T-helper 17 cell (primary cell): ENCODE measurements at regions not wholly inside any gene's neighbourhood (a gene's known extent, or its start where the extent isn't known, plus 50 kb on each side); places are given as distances from the start of the nearest gene placed in this dataset.
A peak's percentile ranks its signal among the peaks of the same experiment; 100 is the strongest.

Source experiments
- ATAC-seq: fragments of 150-1000 bp; cut with Tn5 transposase; 2 replicates; pipeline ENCODE4 v1.10.0; 2021; ENCODE audit warnings: mild to moderate bottlenecking, moderate library complexity
- DNase-seq, 3 donors: peaks; one replicate each; pipeline versions ENCODE4 v3.0.0 to v3.0.0-alpha.2; 2020 to 2021
- H3K9me3 ChIP-seq: one replicate; pipeline ENCODE4 v1.7.0; 2013; ENCODE audit warnings: low read length, mild to moderate bottlenecking; ENCODE audit not compliant: control insufficient read depth, poor library complexity, severe bottlenecking
- H3K27ac Mint-ChIP-seq: one replicate; pipeline ENCODE4 v1.8.0; 2022; ENCODE audit warnings: mild to moderate bottlenecking, moderate library complexity, mixed read lengths
- H3K27me3 Mint-ChIP-seq: one replicate; pipeline ENCODE4 v1.8.0; 2022; ENCODE audit warnings: mixed read lengths
- H3K36me3 Mint-ChIP-seq: one replicate; pipeline ENCODE4 v1.8.0; 2022; ENCODE audit warnings: low read depth, mixed read lengths
- H3K4me1 Mint-ChIP-seq: one replicate; pipeline ENCODE4 v1.8.0; 2022; ENCODE audit warnings: mild to moderate bottlenecking, mixed read lengths
- H3K4me3 Mint-ChIP-seq: one replicate; pipeline ENCODE4 v1.8.0; 2022; ENCODE audit warnings: mild to moderate bottlenecking, moderate library complexity, mixed read lengths

DNA sequence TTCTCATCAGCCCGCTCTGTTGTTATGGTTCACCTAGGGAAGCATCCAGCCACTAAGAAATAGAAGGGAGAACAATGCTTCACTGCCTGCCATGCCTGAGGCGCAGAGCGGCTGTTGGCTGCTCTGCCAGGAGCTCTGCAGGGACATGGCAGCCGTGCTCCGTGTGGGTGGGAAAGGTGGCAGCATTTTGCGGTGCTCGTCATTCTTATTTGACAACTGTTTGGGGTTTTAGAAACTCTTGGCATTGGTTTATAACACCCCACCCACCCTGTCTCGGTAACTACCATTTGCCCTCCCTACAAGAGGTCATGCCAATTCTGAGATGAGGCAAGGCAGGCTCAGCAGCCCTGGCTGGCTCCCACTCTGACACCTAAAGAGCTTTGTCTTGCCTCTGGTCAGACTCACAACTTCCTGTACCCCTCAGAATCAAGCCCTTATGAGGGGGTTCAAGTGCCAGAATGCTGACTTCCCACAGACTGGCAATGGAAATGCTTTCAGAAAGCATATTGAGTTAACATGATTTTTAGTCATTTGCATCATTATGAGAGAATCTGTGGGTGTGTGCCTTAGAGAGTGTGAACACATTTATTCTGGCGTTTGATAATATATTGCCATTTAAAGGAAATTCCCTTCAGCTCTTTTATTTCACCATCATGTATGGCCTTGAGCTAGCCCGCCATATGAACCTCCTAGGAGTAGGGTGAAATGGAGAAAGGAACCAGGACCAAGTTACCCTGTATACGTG, 288.0 kb upstream of the ANKRD55 start:
- H3K27me3 Mint-ChIP-seq = no peaks in the 10 kb centered on the region
- no peak overlapping the region for H3K4me3 Mint-ChIP-seq
- no peaks in the 10 kb centered on the region for H3K36me3 Mint-ChIP-seq
- H3K9me3 ChIP-seq = no peaks in the 10 kb centered on the region
- no peak overlapping the region for H3K27ac Mint-ChIP-seq
- DNase-seq (no peak), ATAC-seq (no peak)
- H3K4me1 Mint-ChIP-seq = peaks cover 23% of the 10 kb centered on the region

DNA sequence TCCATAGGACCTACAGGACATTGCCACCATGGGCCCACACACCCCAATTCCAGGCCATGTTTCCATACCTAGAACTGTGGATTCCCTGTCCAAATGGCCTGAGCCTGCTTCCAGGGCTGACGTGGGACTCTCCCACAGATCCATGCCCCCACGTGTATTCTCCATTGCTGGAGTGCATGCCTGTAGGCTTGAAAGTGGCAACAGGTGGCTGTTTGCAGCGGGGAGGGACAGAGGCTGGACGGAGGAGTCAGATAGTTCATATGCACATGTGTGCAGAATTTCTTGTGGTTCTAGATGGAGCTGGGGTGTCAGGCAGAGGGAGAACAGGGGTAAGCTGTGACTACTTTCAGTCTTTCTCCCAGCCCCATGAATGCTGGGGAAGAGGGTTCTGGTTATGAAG, 285.7 kb upstream of the ANKRD55 start:
- DNase-seq (no peak), ATAC-seq (no peak)
- H3K9me3 ChIP-seq = no peaks in the 10 kb centered on the region
- Mint-ChIP-seq H3K4me3 (no peak overlapping the region), H3K27ac (peak overlapping the region; percentile 51), H3K27me3 (no peaks in the 10 kb centered on the region), H3K4me1 (peaks cover 29% of the 10 kb centered on the region), H3K36me3 (no peaks in the 10 kb centered on the region)

DNA sequence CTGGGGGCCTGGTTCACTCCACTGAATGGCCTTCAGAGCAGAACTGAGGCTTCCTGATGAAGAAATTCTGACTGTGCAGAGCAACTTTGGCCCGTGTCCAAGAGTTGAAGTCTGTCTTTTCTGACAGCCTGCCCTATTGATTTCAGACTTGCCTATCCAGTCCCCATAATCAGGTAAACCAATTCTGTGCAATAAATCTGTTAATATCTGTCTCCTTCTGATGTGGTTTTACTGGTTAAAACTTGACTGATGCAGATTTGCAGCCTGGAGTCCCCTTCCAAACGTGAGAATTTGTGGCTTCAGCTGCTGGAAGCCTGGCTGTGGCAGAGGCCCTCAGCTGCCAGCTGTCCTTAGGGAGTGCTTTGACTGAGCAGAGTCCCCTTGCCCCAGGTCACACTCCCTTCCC, 283.9 kb upstream of the ANKRD55 start:
- Mint-ChIP-seq H3K4me3 (no peak overlapping the region), H3K27ac (peak overlapping the region; percentile 78), H3K4me1 (peaks cover 37% of the 10 kb centered on the region), H3K36me3 (no peaks in the 10 kb centered on the region), H3K27me3 (no peaks in the 10 kb centered on the region)
- ATAC-seq (peak; percentile 70), DNase-seq (no peak)
- H3K9me3 ChIP-seq = no peaks in the 10 kb centered on the region

DNA sequence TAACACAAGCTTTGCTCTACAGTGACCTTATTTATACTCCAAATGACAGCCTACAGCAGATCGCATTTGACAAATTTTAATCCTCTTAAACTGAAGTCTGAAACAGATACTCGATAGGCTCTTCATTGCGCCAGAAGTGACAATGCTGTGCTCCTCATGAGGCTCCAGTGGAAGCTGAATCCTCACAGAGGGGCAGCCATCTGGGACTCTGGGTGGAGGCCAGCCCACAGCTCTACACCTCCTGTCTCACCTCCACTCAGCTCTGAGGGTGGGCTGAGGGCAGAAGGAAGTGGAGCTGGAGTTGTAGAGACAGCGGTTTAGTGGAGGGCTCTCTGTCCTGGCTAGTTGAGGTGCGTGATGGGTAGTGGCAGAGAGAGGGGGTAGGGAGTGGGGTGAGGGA, 283.3 kb upstream of the ANKRD55 start:
- ATAC-seq (no peak), DNase-seq (no peak)
- Mint-ChIP-seq H3K4me3 (peak overlapping the region; percentile 71), H3K36me3 (no peaks in the 10 kb centered on the region), H3K27ac (peak overlapping the region; percentile 78), H3K4me1 (peaks cover 38% of the 10 kb centered on the region), H3K27me3 (no peaks in the 10 kb centered on the region)
- no peaks in the 10 kb centered on the region for H3K9me3 ChIP-seq

DNA sequence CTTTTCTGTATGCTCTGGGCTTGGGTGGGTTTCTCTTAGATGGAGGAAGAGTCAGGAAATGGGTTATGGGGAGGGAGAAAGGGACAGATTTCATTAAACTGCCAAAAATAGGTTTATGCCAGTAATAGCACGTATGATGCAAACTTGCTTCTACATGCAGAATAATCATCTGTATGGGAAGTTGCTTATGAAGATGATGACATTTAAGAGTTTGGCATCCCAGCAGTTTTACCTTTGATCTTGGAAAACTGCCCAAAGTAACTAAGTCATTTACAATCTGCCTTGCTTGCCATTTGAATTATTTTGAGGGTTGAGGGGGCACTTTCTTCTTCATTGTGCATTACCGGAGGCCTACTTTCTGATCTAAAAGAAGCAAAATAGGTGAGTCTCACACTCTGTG, 282.9 kb upstream of the ANKRD55 start:
- ATAC-seq (no peak), DNase-seq (no peak)
- H3K4me1 Mint-ChIP-seq = peaks cover 39% of the 10 kb centered on the region
- no peaks in the 10 kb centered on the region for H3K27me3 Mint-ChIP-seq
- no peaks in the 10 kb centered on the region for H3K36me3 Mint-ChIP-seq
- H3K27ac Mint-ChIP-seq = peak overlapping the region; percentile 78
- H3K9me3 ChIP-seq = no peaks in the 10 kb centered on the region
- H3K4me3 Mint-ChIP-seq = no peak overlapping the region

DNA sequence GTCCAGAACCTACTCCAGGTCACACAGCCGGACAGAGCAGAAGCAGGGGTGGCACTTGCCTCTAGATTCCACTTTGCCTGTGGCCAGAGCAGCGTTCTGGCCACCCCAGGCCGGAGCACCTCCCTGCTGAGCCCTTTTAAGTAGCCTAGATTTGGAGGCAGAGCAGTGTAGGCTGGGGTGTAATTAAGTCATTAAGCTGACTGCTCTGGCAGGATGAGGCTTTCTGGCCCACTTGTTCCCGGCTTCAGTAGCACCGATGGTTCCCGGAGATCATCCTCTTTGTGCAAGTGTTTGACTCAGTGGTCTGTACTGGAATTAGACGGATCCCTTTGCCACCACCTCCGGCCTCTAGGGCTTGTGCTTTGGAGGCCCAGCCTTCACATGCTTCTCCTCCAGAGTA, 281.9 kb upstream of the ANKRD55 start:
- peaks cover 39% of the 10 kb centered on the region for H3K4me1 Mint-ChIP-seq
- no peak overlapping the region for H3K27ac Mint-ChIP-seq
- ATAC-seq (no peak), DNase-seq (no peak)
- no peaks in the 10 kb centered on the region for H3K27me3 Mint-ChIP-seq
- no peak overlapping the region for H3K4me3 Mint-ChIP-seq
- H3K36me3 Mint-ChIP-seq = no peaks in the 10 kb centered on the region
- H3K9me3 ChIP-seq = no peaks in the 10 kb centered on the region

DNA sequence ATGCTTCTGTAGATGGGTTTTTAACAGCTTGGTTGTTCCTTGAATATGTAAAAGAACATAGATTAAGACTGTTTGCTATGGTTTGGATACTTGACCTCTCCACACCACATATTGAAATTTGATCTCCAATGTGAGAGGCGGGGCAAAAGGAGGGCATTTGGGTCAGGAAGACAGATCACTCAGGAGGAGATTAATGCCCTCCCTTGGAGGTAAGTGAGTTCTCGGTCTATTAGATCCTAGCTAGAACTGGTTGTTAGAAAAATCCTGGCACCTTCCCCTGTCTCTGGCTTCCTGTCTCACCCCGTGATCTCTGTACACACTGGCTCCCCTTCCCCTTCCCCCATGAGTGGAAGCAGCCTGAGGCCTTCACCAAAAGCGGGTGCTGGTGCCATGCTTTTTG, 281.1 kb upstream of the ANKRD55 start:
- no peak for DNase-seq
- no peaks in the 10 kb centered on the region for H3K27me3 Mint-ChIP-seq
- H3K9me3 ChIP-seq = no peaks in the 10 kb centered on the region
- no peak overlapping the region for H3K4me3 Mint-ChIP-seq
- no peak overlapping the region for H3K27ac Mint-ChIP-seq
- H3K36me3 Mint-ChIP-seq = no peaks in the 10 kb centered on the region
- ATAC-seq = no peak
- peaks cover 41% of the 10 kb centered on the region for H3K4me1 Mint-ChIP-seq

DNA sequence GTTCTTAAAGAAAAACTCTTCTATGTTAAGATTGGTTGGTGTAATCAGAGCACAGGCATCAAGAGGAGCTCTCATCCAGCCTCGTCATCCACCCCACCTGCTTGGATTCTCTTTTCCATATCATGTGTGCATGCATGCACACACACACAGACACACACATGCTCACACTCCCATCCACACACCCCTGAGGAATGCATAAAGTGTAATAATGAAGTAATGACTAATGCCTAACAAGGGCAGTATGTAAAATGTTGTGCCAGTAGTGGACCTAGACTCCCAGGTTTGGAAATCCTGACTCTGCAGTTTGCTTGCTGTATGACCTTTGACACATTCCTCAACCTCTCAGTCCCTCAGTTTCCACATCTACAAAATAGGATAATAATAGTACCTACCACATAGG, 280.0 kb upstream of the ANKRD55 start:
- no peaks in the 10 kb centered on the region for H3K36me3 Mint-ChIP-seq
- DNase-seq (no peak), ATAC-seq (no peak)
- no peak overlapping the region for H3K4me3 Mint-ChIP-seq
- H3K27ac Mint-ChIP-seq = no peak overlapping the region
- peaks cover 42% of the 10 kb centered on the region for H3K4me1 Mint-ChIP-seq
- no peaks in the 10 kb centered on the region for H3K27me3 Mint-ChIP-seq
- H3K9me3 ChIP-seq = no peaks in the 10 kb centered on the region

DNA sequence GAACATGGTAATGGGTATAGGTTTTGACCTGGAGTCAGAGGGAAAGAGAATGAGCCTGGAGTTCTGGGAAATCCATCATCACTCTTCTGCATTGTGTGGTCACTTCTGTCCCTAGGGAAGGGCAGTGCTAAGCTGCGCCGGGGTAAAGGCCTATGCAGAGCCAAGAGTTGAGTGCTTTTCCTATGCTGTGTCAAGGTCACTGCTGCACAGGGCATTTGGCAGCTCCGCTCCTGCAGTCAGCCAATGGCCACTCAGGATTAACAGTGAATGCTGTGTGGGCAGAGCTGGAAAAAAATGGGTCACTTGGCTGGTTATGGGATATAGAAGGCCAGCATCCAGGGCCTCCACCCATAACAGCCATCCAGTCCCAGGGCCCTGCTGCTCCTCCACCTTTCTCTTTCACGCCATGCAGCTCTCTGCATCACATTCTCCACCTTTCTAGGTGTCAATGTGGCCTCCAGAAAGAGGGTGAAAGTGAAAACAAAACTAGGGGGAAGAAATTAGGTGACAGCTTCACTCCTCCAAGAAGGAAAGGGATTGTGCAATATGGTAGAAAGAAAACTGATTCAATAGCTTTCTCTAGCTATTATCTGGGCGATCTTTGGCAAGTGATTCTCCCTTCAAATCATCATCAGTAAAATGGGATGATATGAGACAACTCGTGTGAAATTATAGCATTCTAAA, 279.3 kb upstream of the ANKRD55 start:
- H3K27ac Mint-ChIP-seq = no peak overlapping the region
- ATAC-seq (no peak), DNase-seq (no peak)

DNA sequence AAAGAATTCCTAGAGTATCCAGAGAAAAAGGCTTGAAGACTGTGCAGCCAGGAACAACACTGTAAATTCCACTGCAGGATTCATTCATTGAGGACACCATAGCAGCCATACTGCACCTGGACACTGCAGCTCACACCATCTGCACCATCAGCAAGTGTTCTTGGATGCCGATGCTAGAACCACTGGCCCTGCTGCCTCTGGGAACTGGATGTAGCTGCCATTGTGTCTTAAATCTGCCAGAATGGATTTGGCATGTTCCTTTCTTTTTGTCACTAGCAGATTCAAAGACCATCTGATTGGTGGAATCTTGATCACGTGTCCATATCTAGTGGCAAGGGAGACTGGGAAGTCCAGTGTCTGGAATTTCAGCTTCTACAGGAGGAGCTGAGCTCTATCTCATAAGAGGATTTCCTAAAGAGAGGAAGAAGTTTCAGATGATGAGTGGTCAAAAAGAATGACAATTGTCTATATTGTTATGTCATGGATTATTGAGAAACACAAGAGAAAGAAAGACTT, 278.3 kb upstream of the ANKRD55 start:
- Mint-ChIP-seq H3K27me3 (no peaks in the 10 kb centered on the region), H3K4me1 (peaks cover 27% of the 10 kb centered on the region), H3K36me3 (no peaks in the 10 kb centered on the region), H3K27ac (no peak overlapping the region), H3K4me3 (no peak overlapping the region)
- H3K9me3 ChIP-seq = no peaks in the 10 kb centered on the region
- ATAC-seq (no peak), DNase-seq (no peak)

More for the DNA sequence above, 279.3 kb upstream of the ANKRD55 start:
- H3K4me3 Mint-ChIP-seq = no peak overlapping the region
- peaks cover 37% of the 10 kb centered on the region for H3K4me1 Mint-ChIP-seq
- no peaks in the 10 kb centered on the region for H3K27me3 Mint-ChIP-seq
- H3K36me3 Mint-ChIP-seq = no peaks in the 10 kb centered on the region
- no peaks in the 10 kb centered on the region for H3K9me3 ChIP-seq

DNA sequence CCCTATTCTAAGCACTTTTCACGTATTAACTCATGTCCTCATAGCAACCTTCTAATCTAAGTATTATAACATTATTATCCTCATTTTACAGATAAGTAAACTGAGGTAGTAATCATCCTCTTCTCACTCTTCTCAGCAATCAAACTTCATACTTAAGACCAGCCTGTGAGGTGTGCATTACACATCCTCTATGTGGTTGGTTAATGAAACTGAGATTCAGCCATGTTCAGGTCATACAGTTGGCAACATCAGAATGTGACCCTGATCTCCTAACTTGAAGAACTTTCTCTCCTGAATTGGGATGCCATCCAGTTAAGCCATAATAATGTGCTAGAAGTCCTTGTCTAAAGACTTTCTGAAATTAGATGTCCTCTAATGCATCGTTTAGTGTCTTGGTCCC, 275.1 kb upstream of the ANKRD55 start:
- Mint-ChIP-seq H3K36me3 (no peaks in the 10 kb centered on the region), H3K27ac (no peak overlapping the region), H3K27me3 (no peaks in the 10 kb centered on the region), H3K4me3 (no peak overlapping the region), H3K4me1 (peaks cover 18% of the 10 kb centered on the region)
- no peaks in the 10 kb centered on the region for H3K9me3 ChIP-seq
- no peak for ATAC-seq
- no peak for DNase-seq

DNA sequence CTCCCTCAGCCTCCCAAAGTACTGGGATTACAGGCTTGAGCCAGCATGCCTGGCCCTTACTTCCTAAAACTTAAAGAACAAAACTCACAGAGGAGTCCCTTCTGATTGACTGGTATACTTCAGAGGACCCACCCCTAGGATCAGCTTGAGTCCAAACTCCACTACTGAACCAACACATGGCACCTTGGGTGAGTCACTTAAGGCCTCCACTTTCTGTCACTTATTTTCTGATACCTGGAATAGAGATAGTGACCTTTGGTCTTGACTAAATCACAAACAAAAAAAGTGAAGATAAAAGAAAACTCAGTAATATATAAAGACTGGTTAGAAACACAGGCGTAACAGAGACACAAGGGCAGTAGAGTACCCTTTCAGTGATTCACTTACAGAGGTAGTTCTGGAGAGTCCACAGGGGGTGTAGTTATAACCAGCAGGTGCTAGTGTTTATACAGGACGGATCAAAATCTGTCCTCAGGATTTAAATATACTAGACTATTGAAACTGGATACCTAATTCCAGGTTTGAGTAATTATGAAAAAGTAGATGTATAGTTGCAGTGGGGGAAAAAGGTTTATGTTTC, 274.3 kb upstream of the ANKRD55 start:
- no peak overlapping the region for H3K4me3 Mint-ChIP-seq
- H3K27me3 Mint-ChIP-seq = no peaks in the 10 kb centered on the region
- H3K27ac Mint-ChIP-seq = no peak overlapping the region
- H3K9me3 ChIP-seq = no peaks in the 10 kb centered on the region
- no peaks in the 10 kb centered on the region for H3K36me3 Mint-ChIP-seq
- DNase-seq (no peak), ATAC-seq (no peak)
- H3K4me1 Mint-ChIP-seq = peaks cover 11% of the 10 kb centered on the region

DNA sequence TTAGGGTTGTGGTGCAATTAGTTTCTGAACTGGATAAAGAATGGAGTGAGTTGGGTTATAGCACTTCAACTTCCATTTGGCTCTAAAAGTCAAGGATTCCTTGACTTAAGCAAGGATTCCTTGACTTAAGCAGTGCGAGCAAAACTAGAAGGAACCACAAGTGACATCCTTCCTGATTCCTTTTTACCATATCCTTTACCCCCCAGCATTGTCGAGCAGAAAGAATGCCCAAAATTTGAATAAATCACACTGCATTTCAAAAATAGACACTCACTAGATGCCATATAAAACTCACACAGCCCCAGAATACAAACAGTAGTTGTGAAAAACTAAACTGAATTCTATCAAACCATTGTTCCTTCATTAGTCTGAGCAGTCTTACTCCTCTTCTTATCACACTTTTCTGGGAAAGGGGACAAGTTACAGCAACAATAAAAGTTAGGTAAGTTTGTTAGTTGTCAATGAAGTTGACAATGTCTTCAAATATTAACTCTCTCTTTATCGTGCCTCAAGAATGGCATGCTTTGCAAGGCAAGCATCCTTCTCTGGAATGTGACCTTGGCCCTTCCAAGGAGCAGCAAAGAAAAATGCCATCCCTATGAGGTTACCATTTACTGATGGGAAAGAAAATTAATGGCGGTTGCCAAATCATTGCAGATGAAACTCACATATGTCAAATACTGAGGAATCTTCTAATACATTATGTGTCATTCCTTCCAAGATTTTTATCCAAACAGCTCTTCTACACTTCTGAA, 273.3 kb upstream of the ANKRD55 start:
- Mint-ChIP-seq H3K4me1 (peaks cover 14% of the 10 kb centered on the region), H3K27me3 (no peaks in the 10 kb centered on the region), H3K36me3 (no peaks in the 10 kb centered on the region), H3K27ac (no peak overlapping the region), H3K4me3 (no peak overlapping the region)
- no peak for ATAC-seq
- DNase-seq = no peak
- no peaks in the 10 kb centered on the region for H3K9me3 ChIP-seq
